Fibroblast of lung (primary cell): ENCODE measurements at regions not wholly inside any gene's neighbourhood (a gene's known extent, or its start where the extent isn't known, plus 50 kb on each side); places are given as distances from the start of the nearest gene placed in this dataset.

Source experiments
- DNase-seq, 2 donors: peaks; one replicate each; pipeline versions ENCODE4 v3.0.0 to v3.0.0-alpha.2; 2010; ENCODE audit warnings: low read depth in 2 of 2
- H2AFZ ChIP-seq: 2 replicates; pipeline ENCODE4 v1.5.1; 2012; ENCODE audit warnings: low read length, control low read depth, inconsistent platforms
- H3K27ac ChIP-seq: 2 replicates; pipeline ENCODE4 v1.5.1; 2011; ENCODE audit warnings: low read length, control low read depth; ENCODE audit not compliant: insufficient read depth
- H3K27me3 ChIP-seq: 2 replicates; pipeline ENCODE4 v1.5.1; 2011; ENCODE audit warnings: mild to moderate bottlenecking, low read length; ENCODE audit not compliant: control insufficient read depth, insufficient read depth
- H3K36me3 ChIP-seq: 2 replicates; pipeline ENCODE4 v1.5.1; 2011; ENCODE audit warnings: low read length; ENCODE audit not compliant: control insufficient read depth, insufficient read depth
- H3K4me1 ChIP-seq: 2 replicates; pipeline ENCODE4 v1.5.1; 2011; ENCODE audit warnings: low read length; ENCODE audit not compliant: control insufficient read depth, insufficient read depth; ENCODE audit errors: extremely low read depth
- H3K4me2 ChIP-seq: 2 replicates; pipeline ENCODE4 v1.5.1; 2011; ENCODE audit warnings: low read length, control low read depth; ENCODE audit not compliant: insufficient read depth; ENCODE audit errors: extremely low read depth
- H3K4me3 ChIP-seq, 4 experiments: fragments of 200-600 bp in 1 of 4; sonication (generic) in 1 of 4; replicated peaks in 1 of 4; 2 replicates each; pipeline ENCODE4 v1.5.1; 2011 to 2016; ENCODE audit warnings: low read length in 4 of 4, low read depth in 3 of 4, mild to moderate bottlenecking in 3 of 4, control low read depth in 2 of 4, inconsistent platforms in 1 of 4, mixed read lengths in 1 of 4; ENCODE audit not compliant: insufficient read depth in 1 of 4; ENCODE audit errors: control extremely low read depth in 1 of 4
- H3K79me2 ChIP-seq: 2 replicates; pipeline ENCODE4 v1.5.1; 2012; ENCODE audit warnings: mild to moderate bottlenecking, low read length, inconsistent platforms; ENCODE audit not compliant: control insufficient read depth, insufficient read depth
- H3K9ac ChIP-seq: 2 replicates; pipeline ENCODE4 v1.5.1; 2011; ENCODE audit warnings: mild to moderate bottlenecking, low read length, control low read depth; ENCODE audit not compliant: insufficient read depth
- H3K9me3 ChIP-seq: 2 replicates; pipeline ENCODE4 v1.5.1; 2012; ENCODE audit warnings: low read depth, low read length; ENCODE audit not compliant: control insufficient read depth, insufficient read depth
- H4K20me1 ChIP-seq: 2 replicates; pipeline ENCODE4 v1.5.1; 2011; ENCODE audit warnings: low read length; ENCODE audit not compliant: control insufficient read depth, insufficient read depth; ENCODE audit errors: extremely low read depth
- CTCF ChIP-seq, 2 donors: IDR thresholded peaks in 1 of 2; conservative IDR thresholded peaks in 1 of 2; 1 replicate in 1 of 2; 2 replicates in 1 of 2; pipeline ENCODE4 v1.5.1; 2011 to 2012; ENCODE audit warnings: low read length in 2 of 2, control low read depth in 1 of 2, inconsistent platforms in 1 of 2, low read depth in 1 of 2, mild to moderate bottlenecking in 1 of 2
- EZH2 ChIP-seq: IDR thresholded peaks from 2 replicates; pipeline ENCODE4 v1.5.1; 2012; ENCODE audit warnings: low read length, control low read depth, mild to moderate bottlenecking; ENCODE audit errors: missing control alignments

- no peaks in the 10 kb centered on the region for H3K4me1 ChIP-seq
- H3K9ac ChIP-seq = no peak overlapping the region
- H3K27ac ChIP-seq = no peak overlapping the region
- H4K20me1 ChIP-seq = no peaks in the 10 kb centered on the region
- no peak overlapping the region for H3K4me3 ChIP-seq
- DNase-seq = no peak
- peaks cover 13% of the 10 kb centered on the region for H3K27me3 ChIP-seq
- H2AFZ ChIP-seq = no peak overlapping the region
- TF ChIP-seq EZH2 (no peak), CTCF (conservative IDR thresholded peaks at IDR 0.05 in 1 of 2, IDR thresholded peaks at IDR 0.05 in 1 of 2; ENCODE audit: low read depth in 1 of 2, low read length in 2 of 2) (no peak)
- no peaks in the 10 kb centered on the region for H3K36me3 ChIP-seq
- no peaks in the 10 kb centered on the region for H3K79me2 ChIP-seq
- H3K9me3 ChIP-seq = no peaks in the 10 kb centered on the region
- H3K4me2 ChIP-seq = no peak overlapping the region
Measured at GRCh38 chr21:33171616-33172169, 58.0 kb upstream of the IFNAR2 start.

GRCh38 chr21:33174756-33175155 lies 55.0 kb upstream of the IFNAR2 start:
- H3K36me3 ChIP-seq = no peaks in the 10 kb centered on the region
- no peak overlapping the region for H3K27ac ChIP-seq
- no peak for TF ChIP-seq EZH2
- no peak for TF ChIP-seq CTCF (conservative IDR thresholded peaks at IDR 0.05 in 1 of 2, IDR thresholded peaks at IDR 0.05 in 1 of 2; ENCODE audit: low read depth in 1 of 2, low read length in 2 of 2)
- no peak overlapping the region for H3K4me2 ChIP-seq
- H3K79me2 ChIP-seq = no peaks in the 10 kb centered on the region
- H3K27me3 ChIP-seq = peaks cover 11% of the 10 kb centered on the region
- no peaks in the 10 kb centered on the region for H3K9me3 ChIP-seq
- H3K4me1 ChIP-seq = no peaks in the 10 kb centered on the region
- no peaks in the 10 kb centered on the region for H4K20me1 ChIP-seq
- no peak overlapping the region for H3K9ac ChIP-seq
- DNase-seq = no peak
- no peak overlapping the region for H3K4me3 ChIP-seq
- no peak overlapping the region for H2AFZ ChIP-seq
